ENCODE measurements at regions not wholly inside any gene's neighbourhood (a gene's known extent, or its start where the extent isn't known, plus 50 kb on each side); places are given as distances from the start of the nearest gene placed in this dataset.

DNA sequence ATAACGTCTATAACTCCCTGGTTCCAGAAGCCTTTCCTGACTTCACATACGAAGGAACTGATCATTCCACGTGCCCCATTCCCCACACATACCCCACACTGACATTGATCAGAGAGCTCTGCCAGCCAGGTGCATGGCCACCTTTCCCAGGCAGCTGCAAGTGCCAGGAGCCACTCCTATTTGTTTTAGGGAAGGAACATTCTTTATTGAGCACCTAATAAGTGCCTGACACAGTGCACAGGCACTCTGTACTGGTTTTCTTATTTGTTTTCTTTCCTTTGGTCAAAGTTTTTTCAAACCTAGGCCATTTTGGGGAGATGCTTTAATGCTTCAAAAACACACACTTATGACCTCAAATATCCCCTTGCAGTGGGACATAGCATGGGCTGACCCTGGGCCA, 50.0 kb downstream of the PITPNM2 start:
- no peak for DNase-seq

- DNase-seq: no peak
These were observed 50.4 kb downstream of the PITPNM2 start for GRCh38 chr12:123100450-123100849.

DNA sequence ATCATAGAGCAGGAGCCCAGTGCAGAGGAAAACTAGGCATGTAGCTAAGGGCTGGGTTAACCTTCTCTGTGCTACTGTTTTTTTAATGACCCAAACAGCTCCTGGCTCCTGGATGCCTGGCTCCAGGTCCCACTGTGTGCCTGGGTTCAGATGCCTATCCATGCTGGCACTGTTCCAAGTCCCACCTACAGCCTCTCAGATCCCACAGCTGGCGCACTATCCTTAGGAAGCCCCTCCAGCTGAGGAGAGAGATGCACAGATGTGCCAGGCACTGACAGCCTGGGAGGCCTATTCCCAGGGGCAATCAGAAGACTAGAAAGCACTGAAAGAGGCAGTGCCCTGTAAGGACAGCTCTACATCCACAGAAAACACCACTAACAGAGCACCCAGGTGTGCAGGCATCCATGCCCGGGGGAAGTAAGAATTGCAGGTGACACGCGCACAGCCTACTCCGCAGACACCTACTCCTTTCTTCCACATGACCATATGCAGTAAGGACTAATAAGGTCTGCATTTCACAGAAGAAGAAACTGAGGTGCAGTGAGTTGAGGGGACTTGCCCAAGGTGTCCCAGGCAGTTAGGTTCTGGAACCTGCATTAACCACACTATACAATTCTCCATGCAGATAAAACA, 51.2 kb downstream of the PITPNM2 start:
- no peak for DNase-seq

GRCh38 chr12:123098780-123099179, 52.1 kb downstream of the PITPNM2 start:
- DNase-seq: no peak

DNA sequence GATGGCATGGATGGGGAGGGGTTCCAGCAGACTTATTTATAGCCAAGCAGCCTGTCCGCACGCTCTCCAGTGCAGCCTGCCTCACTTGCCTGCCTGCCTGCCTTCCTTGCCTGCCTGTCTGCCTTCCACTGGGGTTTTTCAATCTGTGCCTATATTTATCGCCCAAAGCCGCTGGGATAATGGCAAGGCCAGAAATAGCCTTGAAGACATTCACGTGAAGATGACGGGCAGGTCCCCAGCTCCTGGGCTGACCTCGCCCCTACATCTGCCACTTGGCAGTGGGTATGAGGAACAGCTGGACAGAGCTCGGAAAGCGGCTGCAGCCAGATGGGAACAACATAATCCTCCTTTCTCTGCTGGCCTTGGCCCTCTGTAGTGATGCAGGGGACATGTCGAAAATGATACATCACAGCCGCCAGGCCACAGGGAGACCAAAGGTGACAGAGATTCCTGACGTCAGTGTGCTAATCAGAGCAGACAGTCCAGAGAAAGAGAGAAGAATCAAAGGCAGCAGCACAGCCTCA, 53.3 kb downstream of the PITPNM2 start:
- DNase-seq: no peak

DNA sequence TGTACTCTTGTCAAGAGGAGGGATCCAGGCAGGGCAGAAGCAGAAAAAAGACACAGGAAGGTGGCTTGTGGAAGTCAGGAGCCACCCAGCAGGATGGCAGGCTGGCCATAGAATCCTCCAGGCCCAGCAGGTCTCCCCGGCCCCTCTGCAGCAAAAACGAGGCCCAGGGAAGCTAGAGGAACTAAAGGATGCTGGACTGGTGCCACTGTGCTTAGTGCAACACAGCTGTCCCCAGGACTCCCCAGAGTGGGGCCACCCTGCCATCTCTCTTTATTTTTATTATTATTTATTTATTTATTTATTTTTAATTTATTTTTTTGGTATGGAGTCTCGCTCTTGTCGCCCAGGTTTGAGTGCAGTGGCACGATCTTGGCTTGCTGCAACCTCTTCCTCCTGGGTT, 54.1 kb downstream of the PITPNM2 start:
- no peak for DNase-seq

DNA sequence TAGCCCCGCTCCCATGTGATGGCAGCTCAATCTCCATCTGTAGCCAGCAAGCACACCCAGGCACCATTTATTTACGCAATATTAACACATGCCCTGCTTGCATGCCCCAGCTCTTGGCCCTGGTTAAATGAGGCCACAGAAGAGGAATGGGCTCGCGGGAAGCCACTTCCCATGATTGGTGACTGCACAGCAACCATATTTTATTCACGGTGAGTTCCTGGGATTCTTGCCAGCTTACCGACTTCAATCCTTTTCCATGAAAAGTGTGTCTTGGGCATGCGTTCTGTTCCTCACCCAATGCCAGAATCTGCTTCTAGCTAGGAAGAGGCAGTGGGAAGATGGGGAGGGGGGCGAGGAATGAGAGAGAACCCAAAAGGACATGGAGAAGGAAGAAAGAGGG, 54.7 kb downstream of the PITPNM2 start:
- no peak for DNase-seq

DNA sequence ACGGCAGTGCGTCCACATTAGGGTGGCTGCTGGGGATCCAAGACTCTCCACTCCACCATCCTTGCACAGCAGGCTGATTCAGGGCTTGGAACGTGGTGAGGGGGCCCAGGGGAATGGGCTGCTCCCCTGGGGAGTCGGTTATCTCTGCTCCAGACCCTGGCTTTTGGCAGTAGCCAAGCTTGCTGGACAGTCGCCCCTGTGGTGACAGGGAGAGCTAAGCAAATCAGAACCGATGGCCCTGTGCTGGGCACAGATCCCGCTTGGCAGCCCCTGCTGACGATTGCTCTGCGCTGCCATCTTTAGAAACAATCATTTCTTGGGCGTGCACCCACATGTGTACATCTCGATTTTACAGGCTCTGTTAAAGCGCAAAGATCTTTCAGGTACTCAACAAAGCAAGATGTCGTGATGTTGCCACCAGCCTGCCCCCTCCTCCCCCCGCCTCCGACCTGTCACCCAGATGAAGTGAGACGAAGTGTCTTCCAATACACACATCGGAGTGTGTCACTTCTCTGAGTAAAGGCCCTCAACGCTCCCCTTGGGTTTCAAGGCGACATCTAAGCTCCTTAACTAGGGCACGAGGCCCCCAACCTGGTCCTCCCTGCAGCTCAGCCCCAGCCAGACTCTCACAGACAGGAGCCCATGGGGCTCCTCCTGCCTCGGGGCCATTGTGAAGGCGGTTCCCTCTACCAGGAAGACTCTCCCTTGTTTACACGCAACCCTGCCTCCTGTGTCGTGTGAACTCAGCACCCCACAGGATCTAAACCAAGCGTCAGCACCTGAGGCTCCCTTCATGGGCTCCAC, 55.6 kb downstream of the PITPNM2 start:
- no peak for DNase-seq

DNA sequence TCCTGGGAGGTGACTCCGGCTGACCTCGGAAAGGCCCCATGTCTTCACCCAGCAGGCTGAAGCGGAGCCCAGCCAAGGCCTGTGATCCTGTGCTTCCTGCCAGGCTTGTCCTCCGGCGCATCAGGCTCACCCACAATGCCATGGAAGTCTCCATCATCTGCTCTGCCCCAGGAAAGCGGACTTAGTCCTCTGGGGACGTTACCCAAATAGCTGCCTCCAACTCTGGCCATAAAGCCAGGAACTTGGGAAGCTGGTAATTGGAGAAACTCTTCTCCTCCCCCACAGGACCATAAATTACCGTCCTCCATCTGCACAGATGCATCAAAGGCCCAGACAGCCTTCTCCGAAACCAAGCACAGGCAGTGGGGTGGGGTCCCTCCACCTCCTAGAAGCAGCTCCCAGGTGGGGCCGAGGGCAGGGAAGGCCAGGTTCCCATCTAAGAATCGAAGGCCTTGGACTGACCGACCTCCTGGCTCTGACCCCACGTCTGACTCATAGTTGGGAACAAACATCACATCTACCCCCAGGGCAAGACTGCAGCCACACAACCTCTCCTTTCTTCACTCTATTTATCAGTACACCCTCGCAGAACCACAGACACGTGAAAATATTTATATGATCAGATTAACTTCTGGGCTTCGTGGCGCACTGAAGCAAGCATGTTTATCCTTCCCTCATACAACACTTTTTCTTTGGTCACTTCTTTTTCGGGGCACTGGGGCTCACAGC, 56.4 kb downstream of the PITPNM2 start:
- DNase-seq: no peak

GRCh38 chr12:123092866-123093265, 58.0 kb downstream of the PITPNM2 start:
- no peak for DNase-seq

- no peak for DNase-seq
These were observed 59.4 kb downstream of the PITPNM2 start for GRCh38 chr12:123091230-123092150.

GRCh38 chr12:123089631-123090353, 61.1 kb downstream of the PITPNM2 start:
- DNase-seq: no peak

DNA sequence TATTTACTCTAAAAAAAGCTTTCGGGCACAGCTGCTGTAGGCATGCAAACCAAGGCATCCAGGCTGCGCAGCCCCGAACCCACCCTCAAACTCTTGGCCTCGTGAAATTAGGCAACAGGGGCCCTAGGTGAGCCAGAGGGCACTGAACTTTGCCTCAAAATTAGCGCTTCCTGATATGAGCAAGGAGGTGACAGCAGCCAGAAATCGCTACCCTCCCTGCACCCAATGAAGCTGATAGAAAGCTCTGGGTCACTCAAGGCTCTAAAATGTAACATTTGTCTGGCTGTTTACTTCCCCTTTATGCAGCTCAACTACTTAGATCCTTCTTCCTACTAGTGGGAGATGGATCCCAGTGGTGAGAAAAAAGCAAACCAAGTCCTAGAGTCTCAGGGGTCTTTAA, 61.8 kb downstream of the PITPNM2 start:
- DNase-seq: no peak

DNA sequence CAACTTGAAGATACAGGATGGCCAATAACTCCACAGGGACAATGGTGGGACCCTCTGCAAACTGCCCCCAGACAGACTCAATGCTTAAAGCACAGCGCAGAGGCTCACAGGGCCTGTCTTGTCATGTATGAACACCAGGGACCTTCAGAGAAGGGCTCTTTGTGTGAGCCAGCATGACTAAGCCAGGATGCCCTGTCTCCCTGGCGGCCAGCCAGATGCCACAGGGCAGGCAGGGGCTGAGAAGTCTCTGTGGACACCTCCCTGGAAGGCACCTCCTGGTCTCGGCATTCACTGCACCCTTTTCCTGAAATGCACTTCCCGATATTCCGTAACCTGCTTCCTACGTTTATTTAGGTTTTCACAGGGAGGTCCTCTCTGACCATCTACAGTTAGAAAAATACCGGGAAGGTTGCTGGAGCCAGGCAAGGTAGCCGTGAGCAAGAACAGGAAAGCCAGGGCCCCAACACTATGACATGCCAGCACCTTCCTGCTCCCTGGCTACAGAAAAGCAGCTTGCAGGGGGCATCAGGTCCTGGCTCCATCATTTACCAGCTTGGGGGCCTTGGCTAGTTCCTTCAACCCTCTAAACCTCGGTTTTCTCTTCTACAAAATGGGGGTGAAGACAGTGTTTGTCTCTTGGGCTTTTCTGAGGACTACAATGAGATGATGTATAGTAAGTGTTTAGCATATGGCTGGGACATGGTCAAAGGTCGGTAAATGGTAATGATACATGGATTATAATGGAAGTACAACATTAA, 65.0 kb downstream of the PITPNM2 start:
- DNase-seq: no peak

GRCh38 chr12:123085066-123085465, 65.8 kb downstream of the PITPNM2 start:
- no peak for DNase-seq

GRCh38 chr12:123083661-123084571, 67.0 kb downstream of the PITPNM2 start:
- DNase-seq: no peak

GRCh38 chr12:123080634-123081033, 70.3 kb downstream of the PITPNM2 start:
- DNase-seq: no peak

- no peak for DNase-seq
These were observed 72.2 kb downstream of the PITPNM2 start for GRCh38 chr12:123078531-123079155.

DNA sequence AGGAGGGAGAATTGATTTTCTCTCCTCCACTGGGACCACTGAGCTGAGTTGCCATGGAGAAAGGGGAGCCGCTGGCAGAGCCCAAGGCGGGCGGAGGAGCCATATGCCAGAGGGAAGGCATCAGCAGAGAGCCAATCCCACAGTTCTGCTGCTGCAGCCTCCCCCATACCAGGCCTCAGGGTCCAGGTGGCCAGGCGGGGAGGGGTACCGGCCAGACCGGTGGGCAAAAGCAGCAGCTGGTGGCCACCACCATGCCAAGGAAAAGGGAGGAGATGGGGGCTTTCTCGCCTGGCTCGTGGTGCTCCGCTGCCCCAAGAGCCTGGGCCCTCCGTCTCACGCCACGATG, 72.8 kb downstream of the PITPNM2 start:
- DNase-seq: no peak
